AG10803 (cell line): ENCODE measurements at regions not wholly inside any gene's neighbourhood (a gene's known extent, or its start where the extent isn't known, plus 50 kb on each side); places are given as distances from the start of the nearest gene placed in this dataset.

Experiments
- DNase-seq: peaks from one replicate; pipeline ENCODE4 v3.0.0; 2010; ENCODE audit warnings: low read depth
- H3K4me3 ChIP-seq: 2 replicates; pipeline ENCODE4 v1.5.1; 2011; ENCODE audit warnings: mild to moderate bottlenecking, low read length, control low read depth
- TF ChIP-seq, protein P1 (sequence below): conservative IDR thresholded peaks from 2 replicates; pipeline ENCODE4 v1.5.1; 2011; ENCODE audit warnings: mild to moderate bottlenecking, low read length, control low read depth, inconsistent platforms

DNA sequence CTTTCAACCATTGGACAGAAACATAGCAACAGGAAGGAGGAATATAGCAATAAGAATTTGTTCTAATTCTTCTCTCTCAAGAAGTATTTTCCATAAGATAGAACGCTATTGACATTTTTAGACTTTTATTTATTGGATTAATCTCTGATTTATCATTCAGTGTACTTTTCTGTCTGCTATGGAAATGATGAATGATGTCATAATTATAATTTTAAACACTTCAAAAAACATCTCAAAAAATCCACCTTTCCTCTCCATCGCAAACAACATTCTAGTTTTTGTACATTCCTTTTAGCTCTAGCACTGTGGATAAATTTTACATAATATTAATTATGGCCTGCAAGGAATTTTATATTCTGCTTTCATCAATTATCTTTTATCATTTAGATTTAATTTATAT, 643.2 kb downstream of the DHX35 start:
- DNase-seq: no peak
- H3K4me3 ChIP-seq: no peak overlapping the region
- TF ChIP-seq, protein P1, sequence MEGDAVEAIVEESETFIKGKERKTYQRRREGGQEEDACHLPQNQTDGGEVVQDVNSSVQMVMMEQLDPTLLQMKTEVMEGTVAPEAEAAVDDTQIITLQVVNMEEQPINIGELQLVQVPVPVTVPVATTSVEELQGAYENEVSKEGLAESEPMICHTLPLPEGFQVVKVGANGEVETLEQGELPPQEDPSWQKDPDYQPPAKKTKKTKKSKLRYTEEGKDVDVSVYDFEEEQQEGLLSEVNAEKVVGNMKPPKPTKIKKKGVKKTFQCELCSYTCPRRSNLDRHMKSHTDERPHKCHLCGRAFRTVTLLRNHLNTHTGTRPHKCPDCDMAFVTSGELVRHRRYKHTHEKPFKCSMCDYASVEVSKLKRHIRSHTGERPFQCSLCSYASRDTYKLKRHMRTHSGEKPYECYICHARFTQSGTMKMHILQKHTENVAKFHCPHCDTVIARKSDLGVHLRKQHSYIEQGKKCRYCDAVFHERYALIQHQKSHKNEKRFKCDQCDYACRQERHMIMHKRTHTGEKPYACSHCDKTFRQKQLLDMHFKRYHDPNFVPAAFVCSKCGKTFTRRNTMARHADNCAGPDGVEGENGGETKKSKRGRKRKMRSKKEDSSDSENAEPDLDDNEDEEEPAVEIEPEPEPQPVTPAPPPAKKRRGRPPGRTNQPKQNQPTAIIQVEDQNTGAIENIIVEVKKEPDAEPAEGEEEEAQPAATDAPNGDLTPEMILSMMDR: no peak

DNA sequence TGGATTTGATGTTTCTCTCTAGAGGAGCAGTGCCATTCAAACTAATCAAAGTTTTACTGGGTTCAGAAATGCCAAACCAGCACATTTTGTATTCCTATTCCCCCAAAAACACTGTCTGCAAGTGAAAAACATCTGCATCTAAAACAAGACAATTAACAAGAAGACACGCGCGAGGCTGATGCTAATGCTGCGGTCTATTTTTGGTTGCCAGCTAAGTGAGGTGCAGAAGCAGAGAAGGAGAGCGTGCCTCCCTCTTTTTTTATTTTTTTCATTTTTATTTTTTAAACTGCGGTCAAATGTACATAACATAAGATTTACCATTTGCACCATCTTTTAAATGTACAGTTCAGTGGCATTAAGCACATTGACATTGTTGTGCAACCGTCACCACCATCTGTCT, 641.1 kb downstream of the DHX35 start:
- no peak overlapping the region for H3K4me3 ChIP-seq
- TF ChIP-seq, protein P1: no peak
- no peak for DNase-seq

DNA sequence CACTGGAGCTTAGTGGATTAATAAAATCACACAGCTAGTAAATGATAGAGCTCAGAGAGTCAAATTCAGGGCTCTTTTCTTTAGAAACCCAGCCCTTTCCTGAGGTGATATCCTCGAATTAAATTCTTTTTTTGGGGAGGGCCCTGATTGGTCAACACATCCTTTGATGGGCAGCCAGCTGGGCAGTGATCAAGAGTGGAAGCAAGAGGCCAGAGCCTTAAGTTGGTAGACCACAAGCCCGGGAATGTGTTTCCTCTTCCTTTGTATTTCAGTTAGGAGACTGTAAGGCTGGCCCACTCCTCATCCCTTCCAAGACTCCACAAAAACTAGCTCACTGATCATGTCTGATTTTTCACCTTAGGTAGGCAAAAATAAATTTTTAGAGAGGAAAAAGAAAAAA, 640.5 kb downstream of the DHX35 start:
- no peak overlapping the region for H3K4me3 ChIP-seq
- DNase-seq: no peak
- TF ChIP-seq, protein P1: no peak

DNA sequence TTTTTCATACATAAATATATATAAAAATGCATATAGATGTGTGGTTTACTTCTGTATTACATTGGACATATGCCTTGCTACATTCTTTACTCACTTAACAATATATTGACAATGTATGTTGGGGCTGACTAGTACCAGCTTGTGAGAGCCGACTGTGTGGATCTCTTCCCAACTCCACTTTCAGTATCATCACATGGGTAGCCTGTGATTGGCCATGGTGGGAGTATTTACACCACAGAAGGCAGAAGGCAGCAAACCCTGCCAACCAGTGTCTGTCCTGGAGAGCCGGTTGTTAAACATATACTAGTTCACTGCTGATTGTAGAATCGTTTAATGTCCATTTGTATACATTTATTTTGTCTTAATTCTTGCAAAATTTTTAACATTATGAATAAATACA, 638.7 kb downstream of the DHX35 start:
- H3K4me3 ChIP-seq: no peak overlapping the region
- no peak for DNase-seq
- TF ChIP-seq, protein P1: no peak

DNA sequence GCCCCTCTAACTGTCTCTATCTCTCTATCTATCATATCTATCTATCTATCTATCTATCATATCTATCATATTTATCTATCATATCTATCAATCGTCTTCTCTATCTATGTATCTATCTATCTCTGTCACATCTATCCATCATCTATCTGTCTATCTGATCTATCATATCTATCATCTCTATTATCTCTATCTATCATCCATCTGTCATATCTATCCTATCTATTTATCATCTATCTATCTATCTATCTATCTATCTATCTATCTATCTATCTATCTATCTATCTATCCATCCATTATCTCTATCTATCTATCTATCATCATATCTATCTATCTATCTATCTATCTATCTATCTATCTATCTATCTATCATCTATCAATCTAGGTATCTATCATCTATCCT, 638.0 kb downstream of the DHX35 start:
- no peak for DNase-seq
- H3K4me3 ChIP-seq: no peak overlapping the region
- TF ChIP-seq, protein P1: no peak

DNA sequence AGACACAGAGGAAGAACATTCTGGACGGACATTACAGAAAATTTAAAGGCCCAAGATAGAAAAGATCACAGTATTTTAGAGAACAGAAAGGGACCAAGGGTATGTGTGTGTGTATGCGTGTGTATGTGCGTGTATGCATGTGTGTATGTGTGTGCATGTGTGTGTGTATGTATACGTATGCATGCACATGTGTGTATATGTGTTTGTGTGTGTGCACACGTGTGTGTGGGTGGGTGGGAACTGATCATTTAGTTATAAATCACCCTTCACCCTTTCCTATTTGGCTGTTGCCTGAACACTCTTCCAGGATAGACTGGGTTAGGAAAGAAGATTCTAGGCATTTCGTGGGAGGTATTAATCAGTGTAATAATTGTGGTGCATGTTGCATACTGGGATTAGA, 634.4 kb downstream of the DHX35 start:
- TF ChIP-seq, protein P1: no peak
- no peak for DNase-seq

DNA sequence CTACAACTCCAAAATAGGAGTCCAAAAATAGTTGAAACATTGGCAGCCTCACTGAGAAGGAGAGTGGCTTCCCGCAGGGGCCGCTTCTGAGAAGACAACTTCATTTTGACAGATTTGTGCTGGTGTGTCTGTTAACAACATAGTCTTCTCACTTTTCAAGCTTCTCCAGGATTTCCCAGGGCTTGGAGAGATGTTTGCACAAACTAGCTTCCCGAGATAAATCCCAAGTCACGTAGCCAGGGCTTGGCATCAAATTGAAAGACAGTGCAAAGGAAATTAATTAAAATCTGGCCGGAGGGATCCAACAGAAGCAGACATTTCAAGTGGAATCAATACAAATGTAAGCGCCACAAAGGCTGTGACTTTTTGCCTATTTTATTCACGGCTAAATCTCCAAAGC, 630.2 kb downstream of the DHX35 start:
- no peak overlapping the region for H3K4me3 ChIP-seq
- TF ChIP-seq, protein P1: no peak

More for the DNA sequence above, 634.4 kb downstream of the DHX35 start:
- no peak overlapping the region for H3K4me3 ChIP-seq

More for the DNA sequence above, 630.2 kb downstream of the DHX35 start:
- DNase-seq: no peak
